ENCODE measurements at regions not wholly inside any gene's neighbourhood (a gene's known extent, or its start where the extent isn't known, plus 50 kb on each side); places are given as distances from the start of the nearest gene placed in this dataset.
"Not testable (repeated sequence)": the region's sequence is repeated elsewhere in the genome, so short reads cannot be mapped to it uniquely, and the experiment has no call there.

DNA sequence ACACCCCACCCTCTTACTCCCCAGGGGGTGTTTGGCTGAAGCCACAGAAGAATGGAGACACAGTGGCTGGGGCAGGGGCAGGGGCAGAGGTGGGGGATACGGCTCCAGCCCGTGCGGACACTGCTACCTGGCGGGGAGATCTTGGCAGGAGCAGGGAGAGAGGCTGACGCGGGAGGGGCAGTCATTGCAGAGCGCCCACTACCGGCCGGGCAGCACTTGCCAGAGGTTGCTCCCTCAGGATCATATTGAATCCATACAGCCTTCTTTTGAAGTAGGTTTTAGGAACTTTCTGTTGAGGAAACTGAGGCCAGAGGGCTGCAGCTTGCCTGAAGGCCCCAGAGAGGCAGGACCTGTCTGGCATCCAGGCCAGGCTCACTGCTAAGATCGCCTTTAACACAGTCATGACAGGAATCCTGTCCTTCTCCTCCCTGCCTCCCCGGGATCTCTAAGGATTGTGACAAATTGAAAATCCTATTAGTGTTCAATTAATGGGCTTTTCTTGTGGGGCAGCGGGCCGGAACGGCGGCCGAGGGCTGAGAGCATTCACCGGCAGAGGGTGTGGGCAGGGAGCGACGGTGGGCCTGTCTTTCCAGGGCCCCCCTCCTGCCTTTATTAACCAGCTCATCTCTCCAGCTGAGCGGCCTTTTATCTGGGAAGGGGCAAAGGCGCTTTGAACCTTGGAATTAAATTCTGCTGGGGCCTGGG is 65.5 kb upstream of the WNT4 start:
- Histone ChIP-seq H3K4me3 (no peak overlapping the region), H3K27me3 (peaks cover 0 to 43% of the 10 kb centered on the region in 2 donors), H3K9me3 (no peaks in the 10 kb centered on the region), H3K4me1 (peaks cover 0 to 4% of the 10 kb centered on the region in 2 donors), H3K36me3 (no peaks in the 10 kb centered on the region), H3K27ac (no peak overlapping the region)
- intact Hi-C loops (cut with DNase I; ENCODE audit: low total_unique reads): no loop called here
- DNase-seq (ENCODE audit: low spot score in 2 of 2): no peak
- TF ChIP-seq, protein P1, sequence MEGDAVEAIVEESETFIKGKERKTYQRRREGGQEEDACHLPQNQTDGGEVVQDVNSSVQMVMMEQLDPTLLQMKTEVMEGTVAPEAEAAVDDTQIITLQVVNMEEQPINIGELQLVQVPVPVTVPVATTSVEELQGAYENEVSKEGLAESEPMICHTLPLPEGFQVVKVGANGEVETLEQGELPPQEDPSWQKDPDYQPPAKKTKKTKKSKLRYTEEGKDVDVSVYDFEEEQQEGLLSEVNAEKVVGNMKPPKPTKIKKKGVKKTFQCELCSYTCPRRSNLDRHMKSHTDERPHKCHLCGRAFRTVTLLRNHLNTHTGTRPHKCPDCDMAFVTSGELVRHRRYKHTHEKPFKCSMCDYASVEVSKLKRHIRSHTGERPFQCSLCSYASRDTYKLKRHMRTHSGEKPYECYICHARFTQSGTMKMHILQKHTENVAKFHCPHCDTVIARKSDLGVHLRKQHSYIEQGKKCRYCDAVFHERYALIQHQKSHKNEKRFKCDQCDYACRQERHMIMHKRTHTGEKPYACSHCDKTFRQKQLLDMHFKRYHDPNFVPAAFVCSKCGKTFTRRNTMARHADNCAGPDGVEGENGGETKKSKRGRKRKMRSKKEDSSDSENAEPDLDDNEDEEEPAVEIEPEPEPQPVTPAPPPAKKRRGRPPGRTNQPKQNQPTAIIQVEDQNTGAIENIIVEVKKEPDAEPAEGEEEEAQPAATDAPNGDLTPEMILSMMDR (IDR thresholded peaks at IDR 0.05): no peak
- no peak for TF ChIP-seq POLR2A (IDR thresholded peaks at IDR 0.05)
- no peak for TF ChIP-seq POLR2AphosphoS5 (IDR thresholded peaks at IDR 0.05)

DNA sequence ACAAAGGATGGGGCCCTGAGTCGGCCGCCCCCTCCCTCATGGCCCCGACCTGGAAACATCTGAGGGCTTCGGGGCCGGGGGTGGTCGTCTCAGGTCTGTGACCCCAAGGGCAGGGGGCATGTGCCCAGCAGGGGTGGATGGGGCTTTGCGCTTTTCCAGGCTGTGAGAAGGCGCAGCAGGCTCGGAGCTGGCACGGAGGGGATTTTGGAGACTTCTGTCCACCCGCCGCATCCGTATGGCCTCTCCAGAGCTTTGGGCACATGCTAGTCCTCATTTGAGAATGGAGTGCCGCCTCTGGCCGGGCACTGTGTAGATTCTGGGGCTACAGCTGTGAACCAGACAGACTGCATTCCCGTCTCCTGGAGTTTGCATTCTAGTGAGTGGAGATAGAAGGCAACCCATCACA is 66.1 kb upstream of the WNT4 start:
- no peaks in the 10 kb centered on the region for H3K36me3 ChIP-seq
- H3K4me1 ChIP-seq: peaks cover 0 to 4% of the 10 kb centered on the region in 2 donors
- DNase-seq (ENCODE audit: low spot score in 2 of 2): no peak
- no peaks in the 10 kb centered on the region for H3K9me3 ChIP-seq
- intact Hi-C loops (cut with DNase I; ENCODE audit: low total_unique reads): no loop called here
- no peak for TF ChIP-seq POLR2AphosphoS5 (IDR thresholded peaks at IDR 0.05)
- TF ChIP-seq, protein P1 (IDR thresholded peaks at IDR 0.05): no peak
- no peak for TF ChIP-seq POLR2A (IDR thresholded peaks at IDR 0.05)
- peaks cover 0 to 43% of the 10 kb centered on the region in 2 donors for H3K27me3 ChIP-seq
- H3K4me3 ChIP-seq: no peak overlapping the region
- no peak overlapping the region for H3K27ac ChIP-seq

DNA sequence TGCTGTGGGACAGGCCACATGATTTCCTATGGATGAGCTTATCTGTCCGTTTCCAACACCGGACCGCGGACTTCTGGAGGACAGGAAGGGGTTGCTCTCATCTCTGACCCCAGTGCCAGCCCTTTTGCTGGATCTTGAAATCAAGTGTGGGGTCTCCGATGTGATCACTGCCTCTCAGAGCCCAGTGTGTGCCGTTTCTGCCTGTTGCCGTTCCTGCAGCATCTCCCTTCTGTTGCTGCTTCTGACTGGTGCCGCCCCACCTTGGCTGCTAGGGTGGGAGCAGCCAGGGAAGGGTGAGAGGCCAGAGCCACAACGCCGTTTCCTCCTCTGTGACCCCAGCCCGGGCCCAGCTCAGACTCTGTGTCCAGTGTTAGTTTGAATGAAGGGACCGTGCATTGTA is 67.3 kb upstream of the WNT4 start:
- intact Hi-C loops (cut with DNase I; ENCODE audit: low total_unique reads): no loop called here
- Histone ChIP-seq H3K9me3 (no peaks in the 10 kb centered on the region), H3K4me3 (no peak overlapping the region), H3K4me1 (no peaks in the 10 kb centered on the region), H3K27ac (no peak overlapping the region), H3K36me3 (no peaks in the 10 kb centered on the region), H3K27me3 (peaks cover 0 to 43% of the 10 kb centered on the region in 2 donors)
- TF ChIP-seq POLR2AphosphoS5 (IDR thresholded peaks at IDR 0.05) (no peak), POLR2A (IDR thresholded peaks at IDR 0.05) (no peak)
- TF ChIP-seq, protein P1 (IDR thresholded peaks at IDR 0.05): no peak
- no peak for DNase-seq (ENCODE audit: low spot score in 2 of 2)

DNA sequence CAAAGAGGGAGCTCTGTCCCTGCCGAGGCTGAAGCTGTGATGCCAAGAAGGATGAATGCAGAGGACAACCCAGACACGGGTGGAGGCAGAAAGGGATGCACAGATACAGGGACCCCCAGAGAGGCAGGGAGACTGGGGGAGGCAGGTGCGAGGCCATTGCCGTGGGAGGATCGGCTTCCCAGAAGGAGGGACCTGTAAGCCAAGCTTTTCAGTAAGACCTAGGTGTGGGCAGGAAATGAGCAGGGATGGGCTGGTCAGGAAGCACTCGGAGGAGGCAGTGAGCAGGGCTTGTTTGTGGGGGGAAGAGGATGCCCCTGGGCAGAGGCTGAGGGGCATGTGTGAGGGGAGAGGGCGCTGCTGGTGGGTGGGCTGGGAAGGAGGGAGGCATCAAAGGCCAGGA is 67.7 kb upstream of the WNT4 start:
- peaks cover 0 to 43% of the 10 kb centered on the region in 2 donors for H3K27me3 ChIP-seq
- H3K36me3 ChIP-seq: no peaks in the 10 kb centered on the region
- no peak overlapping the region for H3K4me3 ChIP-seq
- no peak overlapping the region for H3K27ac ChIP-seq
- no peaks in the 10 kb centered on the region for H3K4me1 ChIP-seq
- TF ChIP-seq POLR2AphosphoS5 (IDR thresholded peaks at IDR 0.05) (no peak), POLR2A (IDR thresholded peaks at IDR 0.05) (no peak)
- TF ChIP-seq, protein P1 (IDR thresholded peaks at IDR 0.05): no peak
- DNase-seq (ENCODE audit: low spot score in 2 of 2): no peak
- no peaks in the 10 kb centered on the region for H3K9me3 ChIP-seq
- intact Hi-C loops (cut with DNase I; ENCODE audit: low total_unique reads): no loop called here

DNA sequence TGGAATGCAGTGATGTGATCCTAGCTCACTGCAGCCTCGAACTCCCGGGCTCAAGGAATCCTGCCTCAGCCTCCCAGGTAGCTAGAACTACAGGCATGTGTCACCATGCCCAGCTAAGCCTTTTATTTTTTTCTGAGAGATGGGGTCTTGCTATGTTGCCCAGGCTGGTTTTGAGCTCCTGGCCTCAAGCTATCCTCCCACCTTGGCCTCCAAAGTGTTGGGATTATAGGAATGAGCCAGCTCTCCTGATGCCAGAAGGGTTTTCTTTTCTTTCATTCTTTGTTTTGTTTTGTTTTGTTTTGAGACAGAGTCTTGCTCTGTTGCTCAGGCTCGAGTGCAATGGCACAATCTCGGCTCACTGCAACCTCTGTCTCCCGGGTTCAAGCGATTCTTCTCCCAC is 68.6 kb upstream of the WNT4 start:
- H3K4me3 ChIP-seq; H3K36me3 ChIP-seq; H3K4me1 ChIP-seq; H3K27ac ChIP-seq; intact Hi-C loops (cut with DNase I; ENCODE audit: low total_unique reads); H3K9me3 ChIP-seq; DNase-seq (ENCODE audit: low spot score in 2 of 2): not testable (repeated sequence)
- H3K27me3 ChIP-seq: peaks cover 0 to 43% of the 10 kb centered on the region in 2 donors
